ENCODE measurements at regions not wholly inside any gene's neighbourhood (a gene's known extent, or its start where the extent isn't known, plus 50 kb on each side); places are given as distances from the start of the nearest gene placed in this dataset.

DNA sequence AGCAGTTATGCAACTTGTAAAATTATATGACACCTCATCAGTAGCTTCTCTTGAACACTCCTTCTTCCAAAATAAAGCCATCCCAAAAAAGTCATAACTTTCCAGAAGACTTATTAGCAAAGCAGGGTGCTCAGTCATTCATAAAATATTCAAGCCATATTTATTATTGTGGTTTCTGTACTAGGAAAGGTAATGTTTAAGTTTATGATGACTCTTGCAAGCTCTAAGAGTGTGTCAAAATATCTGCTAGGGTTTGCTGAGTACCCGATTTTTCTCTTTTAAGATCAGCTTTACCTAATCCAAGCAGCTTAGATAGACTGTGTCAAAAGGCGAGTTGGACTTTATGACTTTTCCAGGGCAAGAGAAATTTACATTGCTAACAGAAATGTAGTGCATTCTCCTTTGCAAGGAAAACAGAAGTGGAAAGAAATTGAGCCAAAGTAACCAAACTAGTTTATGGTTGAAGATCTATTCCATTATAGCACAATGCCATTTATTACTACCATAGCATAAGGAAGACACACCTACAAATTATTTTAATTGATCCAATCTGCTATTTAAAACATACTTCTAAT is 98.0 kb upstream of the SOX6 start:
- no peak overlapping the region for H3K4me3 Mint-ChIP-seq (ENCODE audit: low read depth)
- H3K36me3 Mint-ChIP-seq (ENCODE audit: insufficient read depth): no peaks in the 10 kb centered on the region
- H3K9me3 Mint-ChIP-seq (ENCODE audit: low read depth): no peaks in the 10 kb centered on the region
- no peaks in the 10 kb centered on the region for H3K27me3 Mint-ChIP-seq
- H3K4me1 Mint-ChIP-seq (ENCODE audit: low read depth): peaks cover 23% of the 10 kb centered on the region
- no peak overlapping the region for H3K27ac Mint-ChIP-seq
- DNase-seq (ENCODE audit: low spot score, unreplicated experiment): no peak
- TF ChIP-seq, protein P1, sequence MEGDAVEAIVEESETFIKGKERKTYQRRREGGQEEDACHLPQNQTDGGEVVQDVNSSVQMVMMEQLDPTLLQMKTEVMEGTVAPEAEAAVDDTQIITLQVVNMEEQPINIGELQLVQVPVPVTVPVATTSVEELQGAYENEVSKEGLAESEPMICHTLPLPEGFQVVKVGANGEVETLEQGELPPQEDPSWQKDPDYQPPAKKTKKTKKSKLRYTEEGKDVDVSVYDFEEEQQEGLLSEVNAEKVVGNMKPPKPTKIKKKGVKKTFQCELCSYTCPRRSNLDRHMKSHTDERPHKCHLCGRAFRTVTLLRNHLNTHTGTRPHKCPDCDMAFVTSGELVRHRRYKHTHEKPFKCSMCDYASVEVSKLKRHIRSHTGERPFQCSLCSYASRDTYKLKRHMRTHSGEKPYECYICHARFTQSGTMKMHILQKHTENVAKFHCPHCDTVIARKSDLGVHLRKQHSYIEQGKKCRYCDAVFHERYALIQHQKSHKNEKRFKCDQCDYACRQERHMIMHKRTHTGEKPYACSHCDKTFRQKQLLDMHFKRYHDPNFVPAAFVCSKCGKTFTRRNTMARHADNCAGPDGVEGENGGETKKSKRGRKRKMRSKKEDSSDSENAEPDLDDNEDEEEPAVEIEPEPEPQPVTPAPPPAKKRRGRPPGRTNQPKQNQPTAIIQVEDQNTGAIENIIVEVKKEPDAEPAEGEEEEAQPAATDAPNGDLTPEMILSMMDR (IDR thresholded peaks at IDR 0.05; ENCODE audit: unreplicated experiment): no peak

DNA sequence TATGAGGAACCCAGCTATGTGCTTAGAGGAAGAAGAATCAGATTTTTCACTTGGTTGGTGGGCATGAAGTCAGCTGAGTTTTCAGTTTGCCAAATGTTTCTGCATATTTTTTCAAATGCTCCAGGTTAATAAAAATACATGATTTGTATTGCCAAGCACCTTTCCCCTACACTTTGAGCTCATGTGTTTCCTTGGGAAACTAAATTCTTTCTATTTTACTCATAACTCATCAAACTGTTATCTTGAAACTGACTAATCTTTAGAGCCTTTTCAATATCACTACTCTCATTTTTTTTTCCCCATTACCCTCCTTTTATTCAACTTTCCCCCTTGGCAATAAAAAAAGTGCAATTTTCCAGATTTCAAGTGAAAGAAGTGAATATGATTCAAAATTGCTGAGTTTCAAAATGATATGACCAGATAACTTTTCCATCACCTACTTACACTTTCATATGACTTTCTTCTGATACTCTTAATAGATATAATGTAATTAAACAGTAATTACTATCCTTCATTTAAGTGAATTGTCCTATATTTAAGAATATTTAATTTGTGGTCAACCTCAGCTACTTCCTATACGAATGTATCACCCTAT is 91.9 kb upstream of the SOX6 start:
- H3K36me3 Mint-ChIP-seq (ENCODE audit: insufficient read depth): no peaks in the 10 kb centered on the region
- H3K4me3 Mint-ChIP-seq (ENCODE audit: low read depth): no peak overlapping the region
- H3K27me3 Mint-ChIP-seq: peaks cover 4% of the 10 kb centered on the region
- H3K27ac Mint-ChIP-seq: no peak overlapping the region
- H3K9me3 Mint-ChIP-seq (ENCODE audit: low read depth): no peaks in the 10 kb centered on the region
- TF ChIP-seq, protein P1 (IDR thresholded peaks at IDR 0.05; ENCODE audit: unreplicated experiment): no peak
- no peak for DNase-seq (ENCODE audit: low spot score, unreplicated experiment)
- H3K4me1 Mint-ChIP-seq (ENCODE audit: low read depth): no peaks in the 10 kb centered on the region

DNA sequence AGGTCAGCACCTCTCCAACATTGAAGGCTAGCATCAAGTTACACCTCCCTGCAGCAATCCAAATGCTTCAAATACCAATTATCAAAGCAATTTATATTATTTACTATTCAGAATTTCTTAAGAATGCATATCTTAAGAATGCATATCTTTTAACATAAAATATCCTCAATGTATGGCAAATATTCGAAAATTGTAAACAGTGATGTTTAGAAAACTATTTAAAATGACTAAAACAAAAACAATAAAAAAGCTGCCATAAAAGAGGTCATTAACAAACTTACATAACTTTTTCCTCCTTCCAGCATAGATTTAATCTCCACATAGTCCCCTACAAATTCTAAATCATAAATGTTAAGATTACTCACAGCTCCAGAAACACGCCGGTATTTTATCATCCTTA is 85.1 kb upstream of the SOX6 start:
- no peaks in the 10 kb centered on the region for H3K36me3 Mint-ChIP-seq (ENCODE audit: insufficient read depth)
- H3K4me3 Mint-ChIP-seq (ENCODE audit: low read depth): no peak overlapping the region
- no peaks in the 10 kb centered on the region for H3K9me3 Mint-ChIP-seq (ENCODE audit: low read depth)
- no peak for DNase-seq (ENCODE audit: low spot score, unreplicated experiment)
- peaks cover 2% of the 10 kb centered on the region for H3K4me1 Mint-ChIP-seq (ENCODE audit: low read depth)
- H3K27ac Mint-ChIP-seq: no peak overlapping the region
- H3K27me3 Mint-ChIP-seq: peaks cover 10% of the 10 kb centered on the region
- TF ChIP-seq, protein P1 (IDR thresholded peaks at IDR 0.05; ENCODE audit: unreplicated experiment): no peak

DNA sequence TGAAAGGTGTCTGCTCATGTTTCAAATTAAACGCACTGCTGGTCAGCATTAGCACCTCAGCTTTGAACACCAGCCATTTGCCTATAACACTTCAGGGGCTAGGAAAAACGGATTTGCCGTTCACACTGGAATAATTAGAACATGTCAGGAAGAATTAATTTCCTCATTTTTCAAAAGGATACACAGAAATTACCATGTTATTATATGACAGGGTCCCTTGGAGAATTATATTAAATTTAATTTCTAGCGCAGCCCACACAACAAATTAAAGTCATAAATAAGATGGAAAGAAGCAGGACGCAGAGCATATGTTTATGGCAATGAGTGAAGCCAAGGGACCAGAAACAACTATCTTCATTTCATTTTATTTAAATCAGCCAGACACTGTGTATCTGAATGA is 83.8 kb upstream of the SOX6 start:
- Mint-ChIP-seq H3K27me3 (peaks cover 5% of the 10 kb centered on the region), H3K36me3 (ENCODE audit: insufficient read depth) (no peaks in the 10 kb centered on the region), H3K4me1 (ENCODE audit: low read depth) (peaks cover 2% of the 10 kb centered on the region), H3K27ac (no peak overlapping the region), H3K4me3 (ENCODE audit: low read depth) (no peak overlapping the region), H3K9me3 (ENCODE audit: low read depth) (no peaks in the 10 kb centered on the region)
- TF ChIP-seq, protein P1 (IDR thresholded peaks at IDR 0.05; ENCODE audit: unreplicated experiment): no peak
- DNase-seq (ENCODE audit: low spot score, unreplicated experiment): no peak

- Mint-ChIP-seq H3K27ac (peak overlapping the region; percentile 41), H3K36me3 (ENCODE audit: insufficient read depth) (peaks cover 2% of the 10 kb centered on the region), H3K4me1 (ENCODE audit: low read depth) (peaks cover 2% of the 10 kb centered on the region), H3K27me3 (peaks cover 3% of the 10 kb centered on the region), H3K4me3 (ENCODE audit: low read depth) (no peak overlapping the region), H3K9me3 (ENCODE audit: low read depth) (peaks cover 16% of the 10 kb centered on the region)
- TF ChIP-seq, protein P1 (IDR thresholded peaks at IDR 0.05; ENCODE audit: unreplicated experiment): no peak
- DNase-seq (ENCODE audit: low spot score, unreplicated experiment): no peak
Observed at GRCh38 chr11:16434036-16434435, 77.7 kb upstream of the SOX6 start.

Measured in progenitor cell of endocrine pancreas (in vitro differentiated cells).